Bronchial epithelial cell (primary cell): ENCODE measurements at regions not wholly inside any gene's neighbourhood (a gene's known extent, or its start where the extent isn't known, plus 50 kb on each side); places are given as distances from the start of the nearest gene placed in this dataset.

Source experiments
- DNase-seq: peaks from one replicate; pipeline ENCODE4 v3.0.0-alpha.2; 2010; ENCODE audit warnings: low read depth
- FAIRE-seq: peaks from 2 replicates; lab custom pipeline; 2011; peaks lifted over from hg19 to GRCh38; lab: Jason Lieb, UNC
- H3K27me3 ChIP-seq: 2 replicates; pipeline ENCODE4 v1.5.1; 2011; ENCODE audit warnings: low read length; ENCODE audit not compliant: control insufficient read depth, insufficient read depth
- H3K36me3 ChIP-seq: 2 replicates; pipeline ENCODE4 v1.5.1; 2011; ENCODE audit warnings: low read length; ENCODE audit not compliant: control insufficient read depth, insufficient read depth
- H3K4me3 ChIP-seq: 2 replicates; pipeline ENCODE4 v1.5.1; 2011; ENCODE audit warnings: mild to moderate bottlenecking, low read depth, low read length, control low read depth
- CTCF ChIP-seq: IDR thresholded peaks from 2 replicates; pipeline ENCODE4 v1.5.1; 2011; ENCODE audit warnings: mild to moderate bottlenecking, moderate library complexity, low read length, control low read depth, inconsistent platforms; ENCODE audit not compliant: insufficient read depth, severe bottlenecking

GRCh38 chr6:95905132-95905531 lies 110.6 kb upstream of the FUT9 start:
- H3K4me3 ChIP-seq: no peak overlapping the region
- no peak for FAIRE-seq
- H3K36me3 ChIP-seq: no peaks in the 10 kb centered on the region
- DNase-seq: no peak
- no peaks in the 10 kb centered on the region for H3K27me3 ChIP-seq
- no peak for TF ChIP-seq CTCF

- no peaks in the 10 kb centered on the region for H3K36me3 ChIP-seq
- no peak for TF ChIP-seq CTCF
- DNase-seq (peak; percentile 54), FAIRE-seq (no peak)
- H3K27me3 ChIP-seq: no peaks in the 10 kb centered on the region
- no peak overlapping the region for H3K4me3 ChIP-seq
These were observed 98.7 kb upstream of the FUT9 start for GRCh38 chr6:95917034-95917433.

GRCh38 chr6:95923518-95923917 lies 92.3 kb upstream of the FUT9 start:
- no peak overlapping the region for H3K4me3 ChIP-seq
- H3K27me3 ChIP-seq: no peaks in the 10 kb centered on the region
- FAIRE-seq: no peak
- no peak for TF ChIP-seq CTCF
- no peaks in the 10 kb centered on the region for H3K36me3 ChIP-seq
- peak; percentile 16 for DNase-seq

- TF ChIP-seq CTCF: no peak
- no peak for FAIRE-seq
These were observed 80.0 kb upstream of the FUT9 start for GRCh38 chr6:95935736-95936135.

GRCh38 chr6:95946906-95947305 lies 68.9 kb upstream of the FUT9 start:
- FAIRE-seq (no peak), DNase-seq (no peak)
- no peaks in the 10 kb centered on the region for H3K36me3 ChIP-seq
- no peaks in the 10 kb centered on the region for H3K27me3 ChIP-seq
- TF ChIP-seq CTCF: no peak
- no peak overlapping the region for H3K4me3 ChIP-seq

More at GRCh38 chr6:95935736-95936135, 80.0 kb upstream of the FUT9 start:
- DNase-seq: peak; percentile 4
- H3K36me3 ChIP-seq: no peaks in the 10 kb centered on the region
- H3K4me3 ChIP-seq: no peak overlapping the region
- H3K27me3 ChIP-seq: no peaks in the 10 kb centered on the region

GRCh38 chr6:95948324-95948723 lies 67.5 kb upstream of the FUT9 start:
- no peak for FAIRE-seq
- H3K4me3 ChIP-seq: no peak overlapping the region
- no peak for TF ChIP-seq CTCF
- H3K27me3 ChIP-seq: no peaks in the 10 kb centered on the region
- DNase-seq: no peak
- H3K36me3 ChIP-seq: no peaks in the 10 kb centered on the region
